ENCODE measurements at regions not wholly inside any gene's neighbourhood (a gene's known extent, or its start where the extent isn't known, plus 50 kb on each side); places are given as distances from the start of the nearest gene placed in this dataset.
"Not testable (repeated sequence)": the region's sequence is repeated elsewhere in the genome, so short reads cannot be mapped to it uniquely, and the experiment has no call there.

GRCh38 chr18:39607034-39607433, 2041.4 kb upstream of the CELF4 start:
- DNase-seq, result no peak

GRCh38 chr18:39604836-39605235, 2039.2 kb upstream of the CELF4 start:
- no peak for DNase-seq

GRCh38 chr18:39602131-39602530, 2036.5 kb upstream of the CELF4 start:
- no peak for DNase-seq

- no peak for DNase-seq
Measured at GRCh38 chr18:39600894-39601293, 2035.3 kb upstream of the CELF4 start.

GRCh38 chr18:39599251-39599650, 2033.7 kb upstream of the CELF4 start:
- no peak for DNase-seq

GRCh38 chr18:39596891-39597290, 2031.3 kb upstream of the CELF4 start:
- no peak for DNase-seq

GRCh38 chr18:39596221-39596620, 2030.6 kb upstream of the CELF4 start:
- DNase-seq, result no peak

- DNase-seq, result no peak
Measured at GRCh38 chr18:39594206-39594605, 2028.6 kb upstream of the CELF4 start.

GRCh38 chr18:39591649-39592048, 2026.1 kb upstream of the CELF4 start:
- no peak for DNase-seq

- no peak for DNase-seq
Measured at GRCh38 chr18:39589496-39589895, 2023.9 kb upstream of the CELF4 start.

GRCh38 chr18:39587586-39587985, 2022.0 kb upstream of the CELF4 start:
- no peak for DNase-seq

GRCh38 chr18:39586741-39587140, 2021.1 kb upstream of the CELF4 start:
- no peak for DNase-seq

- DNase-seq, result no peak
Measured at GRCh38 chr18:39574897-39575296, 2009.3 kb upstream of the CELF4 start.

GRCh38 chr18:39571511-39571910, 2005.9 kb upstream of the CELF4 start:
- DNase-seq, result no peak

GRCh38 chr18:39565551-39566230, 2000.1 kb upstream of the CELF4 start:
- DNase-seq, result not testable (repeated sequence)

GRCh38 chr18:39564716-39565115, 1999.1 kb upstream of the CELF4 start:
- DNase-seq, result no peak

- no peak for DNase-seq
Measured at GRCh38 chr18:39561126-39561525, 1995.5 kb upstream of the CELF4 start.

- no peak for DNase-seq
Measured at GRCh38 chr18:39558658-39559057, 1993.1 kb upstream of the CELF4 start.

- DNase-seq, result no peak
Measured at GRCh38 chr18:39555496-39555895, 1989.9 kb upstream of the CELF4 start.

GRCh38 chr18:39550701-39551100, 1985.1 kb upstream of the CELF4 start:
- no peak for DNase-seq

- DNase-seq, result no peak
Measured at GRCh38 chr18:39549144-39549543, 1983.5 kb upstream of the CELF4 start.

GRCh38 chr18:39531659-39532058, 1966.1 kb upstream of the CELF4 start:
- no peak for DNase-seq

GRCh38 chr18:39529358-39529757, 1963.8 kb upstream of the CELF4 start:
- no peak for DNase-seq

GRCh38 chr18:39527465-39527864, 1961.9 kb upstream of the CELF4 start:
- DNase-seq, result no peak

GRCh38 chr18:39524370-39524769, 1958.8 kb upstream of the CELF4 start:
- DNase-seq, result no peak
